ENCODE measurements at regions not wholly inside any gene's neighbourhood (a gene's known extent, or its start where the extent isn't known, plus 50 kb on each side); places are given as distances from the start of the nearest gene placed in this dataset.

GRCh38 chr1:34378968-34379856, 202.5 kb downstream of the C1orf94 start:
- TF ChIP-seq EP300 (IDR thresholded peaks at IDR 0.05) (no peak), CTCF (IDR thresholded peaks at IDR 0.05) (no peak), POLR2AphosphoS5 (IDR thresholded peaks at IDR 0.05) (no peak), POLR2A (IDR thresholded peaks at IDR 0.05) (no peak)
- no peak for DNase-seq (ENCODE audit: low spot score in 2 of 2)
- Histone ChIP-seq H3K4me1 (no peaks in the 10 kb centered on the region), H3K27ac (no peak overlapping the region), H3K4me3 (no peak overlapping the region), H3K27me3 (peaks cover 45% of the 10 kb centered on the region), H3K36me3 (no peaks in the 10 kb centered on the region), H3K9me3 (no peaks in the 10 kb centered on the region)
- 52% methylated on average over 11 of the region's 11 CpGs for WGBS

- no peak for TF ChIP-seq EP300 (IDR thresholded peaks at IDR 0.05)
- no peak for TF ChIP-seq POLR2A (IDR thresholded peaks at IDR 0.05)
- no peak for TF ChIP-seq POLR2AphosphoS5 (IDR thresholded peaks at IDR 0.05)
- TF ChIP-seq CTCF (IDR thresholded peaks at IDR 0.05), result no peak
- H3K9me3 ChIP-seq, result no peaks in the 10 kb centered on the region
- no peaks in the 10 kb centered on the region for H3K36me3 ChIP-seq
- H3K27ac ChIP-seq, result no peak overlapping the region
- H3K4me1 ChIP-seq, result no peaks in the 10 kb centered on the region
- peaks cover 46% of the 10 kb centered on the region for H3K27me3 ChIP-seq
- DNase-seq (ENCODE audit: low spot score in 2 of 2), result no peak
- 75% methylated on average over 4 of the region's 4 CpGs for whole genome bisulfite sequencing
- no peak overlapping the region for H3K4me3 ChIP-seq
Measured at GRCh38 chr1:34379911-34380310, 203.2 kb downstream of the C1orf94 start.

GRCh38 chr1:34380526-34381124, 203.9 kb downstream of the C1orf94 start:
- Histone ChIP-seq H3K4me1 (no peaks in the 10 kb centered on the region), H3K36me3 (no peaks in the 10 kb centered on the region), H3K27ac (no peak overlapping the region), H3K9me3 (no peaks in the 10 kb centered on the region), H3K27me3 (peaks cover 46% of the 10 kb centered on the region), H3K4me3 (no peak overlapping the region)
- TF ChIP-seq CTCF (IDR thresholded peaks at IDR 0.05), result no peak
- no peak for TF ChIP-seq POLR2A (IDR thresholded peaks at IDR 0.05)
- whole genome bisulfite sequencing, result 49% methylated on average over 11 of the region's 12 CpGs
- DNase-seq (ENCODE audit: low spot score in 2 of 2), result no peak

GRCh38 chr1:34389974-34390373, 213.3 kb downstream of the C1orf94 start:
- no peak for TF ChIP-seq CTCF (IDR thresholded peaks at IDR 0.05)
- no peak for TF ChIP-seq POLR2A (IDR thresholded peaks at IDR 0.05)
- TF ChIP-seq EP300 (IDR thresholded peaks at IDR 0.05), result no peak
- no peak for TF ChIP-seq POLR2AphosphoS5 (IDR thresholded peaks at IDR 0.05)
- H3K27me3 ChIP-seq, result no peaks in the 10 kb centered on the region
- DNase-seq (ENCODE audit: low spot score in 2 of 2), result no peak
- no peak overlapping the region for H3K4me3 ChIP-seq
- H3K27ac ChIP-seq, result no peak overlapping the region
- H3K4me1 ChIP-seq, result no peaks in the 10 kb centered on the region
- H3K9me3 ChIP-seq, result no peaks in the 10 kb centered on the region
- WGBS, result 87% methylated on average over 1 of the region's 1 CpG
- no peaks in the 10 kb centered on the region for H3K36me3 ChIP-seq

GRCh38 chr1:34396042-34396441, 219.3 kb downstream of the C1orf94 start:
- Histone ChIP-seq H3K36me3 (no peaks in the 10 kb centered on the region), H3K27ac (no peak overlapping the region), H3K9me3 (no peaks in the 10 kb centered on the region), H3K27me3 (no peaks in the 10 kb centered on the region), H3K4me1 (no peaks in the 10 kb centered on the region), H3K4me3 (no peak overlapping the region)
- TF ChIP-seq CTCF (IDR thresholded peaks at IDR 0.05) (no peak), EP300 (IDR thresholded peaks at IDR 0.05) (no peak), POLR2AphosphoS5 (IDR thresholded peaks at IDR 0.05) (no peak), POLR2A (IDR thresholded peaks at IDR 0.05) (no peak)
- 75% methylated on average over 2 of the region's 2 CpGs for WGBS
- DNase-seq (ENCODE audit: low spot score in 2 of 2), result no peak
